Heart right ventricle (tissue), 16 donors: ENCODE measurements at regions not wholly inside any gene's neighbourhood (a gene's known extent, or its start where the extent isn't known, plus 50 kb on each side); places are given as distances from the start of the nearest gene placed in this dataset.

ENCODE experiments used
- ATAC-seq, 8 donors: fragments of 200-7000 bp; cut with Tn5 transposase; one replicate each; pipeline ENCODE4 v1.9.1; 2020; ENCODE audit warnings: mild to moderate bottlenecking in 8 of 8, moderate library complexity in 8 of 8, moderate number of reproducible peaks in 1 of 8
- DNase-seq, 2 donors: peaks; one replicate each; pipeline ENCODE4 v3.0.0-alpha.2; 2020
- H3K27ac ChIP-seq, 10 donors: fragments of 200-600 bp; sonication (generic) in 2 of 10; one replicate each; pipeline versions ENCODE4 v1.5.0 to v1.8.0; 2020 to 2022; ENCODE audit warnings: mild to moderate bottlenecking in 3 of 10
- H3K27me3 ChIP-seq, 7 donors: fragments of 200-600 bp; one replicate each; pipeline ENCODE4 v1.8.0; 2021 to 2022; ENCODE audit warnings: mild to moderate bottlenecking in 2 of 7
- H3K36me3 ChIP-seq, 9 donors: fragments of 200-600 bp; sonication (generic) in 1 of 9; one replicate each; pipeline versions ENCODE4 v1.5.0 to v1.8.0; 2020 to 2022; ENCODE audit warnings: mild to moderate bottlenecking in 2 of 9
- H3K4me1 ChIP-seq, 9 donors: fragments of 200-600 bp; sonication (generic) in 1 of 9; one replicate each; pipeline versions ENCODE4 v1.5.0 to v1.8.0; 2020 to 2022; ENCODE audit warnings: mild to moderate bottlenecking in 4 of 9
- H3K4me3 ChIP-seq, 10 donors: fragments of 200-600 bp; sonication (generic) in 2 of 10; one replicate each; pipeline versions ENCODE4 v1.5.0 to v1.8.0; 2020 to 2022; ENCODE audit warnings: mild to moderate bottlenecking in 7 of 10, moderate library complexity in 2 of 10
- H3K9me3 ChIP-seq, 11 donors: fragments of 200-600 bp in 10 of 11; sonication (generic) in 2 of 11; one replicate each; pipeline versions ENCODE4 v1.5.0 to v1.8.0; 2013 to 2022; ENCODE audit warnings: mild to moderate bottlenecking in 2 of 11, control low read depth in 1 of 11, moderate library complexity in 1 of 11
- CTCF ChIP-seq, 9 donors: fragments of 200-600 bp; sonication (generic) in 2 of 9; IDR thresholded peaks; one replicate each; pipeline versions ENCODE4 v1.5.0 to v1.8.0; 2021 to 2022; ENCODE audit warnings: antibody characterized with exemption in 9 of 9, mild to moderate bottlenecking in 5 of 9, moderate library complexity in 1 of 9
- WGBS, 2 donors: extraction: QIAGEN DNeasy Blood & Tissue Kit; methylation state at CpG; one replicate each; pipeline ENCODE4 v1.1.7; 2013; ENCODE audit warnings: inconsistent platforms in 1 of 2; 5-methylcytosine and 5-hydroxymethylcytosine counted together
- intact Hi-C, 10 donors: fragments of 100-400 bp; cut with DNase I; formaldehyde crosslinking; loops; one replicate each; pipeline versions ENCODE4 v1.11.1 to v1.14.2; 2022
- donor health status: Arrhythmogenic right ventricular cardiomyopathy.
- donor health status: ischemic (EF 13 %, LVEDD 7.1; RV severe dilation, severe dysfunction).
- donor health status: healthy with polysubstance abuse.
- donor health status: DM: no; HTN: yes; CAD: no.
- donor health status: DM: no; HTN: no; CAD: no.
- donor health status: ischemic (EF 25% LVEDD 6.9; RV normal size, moderate dysfunction).
- donor health status: ischemic (EF 25% LVEDD 5.7; RV mildly dilated, moderate dysfunction).
- donor health status: healthy.
- donor health status: DM: yes; HTN: yes; CAD: no.
- donor health status: Ischemic cardiomyopathy.
- donor health status: ischemic (EF 35%, LVEDD 5.7; RV mildly dilated, moderate dysfunction).
- donor health status: nonischemic (EF 11% LVEDD 7.7; RV severe dilation, severe dysfunction).
- donor health status: DM: yes; HTN: yes; CAD: no.
- donor health status: PGD.
- donor health status: ischemic (EF 29% LVEDD 5.4; RV normal size, mild dysfunction).
- donor health status: nonischemic (EF 23%, LVEDD 6.1; RV moderate dilation, normal function).

GRCh38 chr9:2559192-2560152, 62.1 kb upstream of the VLDLR start:
- Histone ChIP-seq H3K27me3 (no peaks in the 10 kb centered on the region), H3K4me1 (peaks cover 7 to 30% (median 25%) of the 10 kb centered on the region in 9 donors), H3K4me3 (no peak overlapping the region), H3K27ac (peak overlapping the region; percentile 68 to 94 (median 86)), H3K9me3 (peaks cover 0 to 31% (median 3%) of the 10 kb centered on the region in 11 donors), H3K36me3 (no peaks in the 10 kb centered on the region)
- TF ChIP-seq CTCF (IDR thresholded peaks at IDR 0.05): no peak
- ATAC-seq (peak; percentile 98 to 100 (median 99)), DNase-seq (peak; percentile 71 to 92)
- 10 to 16% methylated on average over 5 of the region's 5 CpGs for WGBS, 2 donors
- intact Hi-C loops: loop anchor here in 5 of 10 donors (5.0 to 10.0 kb wide), 3 partner anchors 62 to 168 kb away; no protein-coding TSS in a partner anchor

- DNase-seq: no peak
These were observed 61.4 kb upstream of the VLDLR start for GRCh38 chr9:2560180-2560579.

GRCh38 chr9:2565676-2566340, 55.8 kb upstream of the VLDLR start:
- TF ChIP-seq CTCF (IDR thresholded peaks at IDR 0.05): no peak
- ATAC-seq (no peak), DNase-seq (no peak)
- Histone ChIP-seq H3K4me1 (peaks cover 0 to 46% (median 17%) of the 10 kb centered on the region in 9 donors), H3K27me3 (no peaks in the 10 kb centered on the region), H3K4me3 (no peak overlapping the region), H3K9me3 (peaks cover 0 to 16% (median 0%) of the 10 kb centered on the region in 11 donors), H3K27ac (peak overlapping the region in 7 of 10 donors; percentile 3 to 84 (median 55)), H3K36me3 (no peaks in the 10 kb centered on the region)
- 72 to 80% methylated on average over 6 of the region's 6 CpGs for WGBS, 2 donors
- intact Hi-C loops: loop anchor here in 3 of 10 donors (5.0 to 10.0 kb wide), 4 partner anchors 56 to 74 kb away; partner anchors contain the start of gene VLDLR (in 1 of the 3)

More at GRCh38 chr9:2560180-2560579, 61.4 kb upstream of the VLDLR start:
- peak; percentile 4 to 69 (median 38) for ATAC-seq
- no peaks in the 10 kb centered on the region for H3K27me3 ChIP-seq
- H3K4me1 ChIP-seq: peaks cover 7 to 31% (median 25%) of the 10 kb centered on the region in 9 donors
- TF ChIP-seq CTCF (IDR thresholded peaks at IDR 0.05): no peak
- H3K36me3 ChIP-seq: no peaks in the 10 kb centered on the region
- peaks cover 0 to 31% (median 3%) of the 10 kb centered on the region in 11 donors for H3K9me3 ChIP-seq
- peak overlapping the region; percentile 68 to 94 (median 86) for H3K27ac ChIP-seq
- H3K4me3 ChIP-seq: no peak overlapping the region
- intact Hi-C loops: loop anchor here in 2 of 10 donors (5.0 to 10.0 kb wide), 2 partner anchors 65 to 167 kb away; no protein-coding TSS in a partner anchor

GRCh38 chr9:2567922-2568321, 53.7 kb upstream of the VLDLR start:
- TF ChIP-seq CTCF (IDR thresholded peaks at IDR 0.05): no peak
- no peak overlapping the region for H3K4me3 ChIP-seq
- H3K27ac ChIP-seq: peak overlapping the region; percentile 16 to 87 (median 70)
- intact Hi-C loops: loop anchor here in 3 of 10 donors (5.0 to 10.0 kb wide), 4 partner anchors 54 to 76 kb away; partner anchors contain the start of gene VLDLR (in 1 of the 3)
- peak in 7 of 8 donors; percentile 25 to 64 (median 40) for ATAC-seq
- H3K27me3 ChIP-seq: no peaks in the 10 kb centered on the region
- no peaks in the 10 kb centered on the region for H3K36me3 ChIP-seq
- peaks cover 0 to 6% (median 0%) of the 10 kb centered on the region in 11 donors for H3K9me3 ChIP-seq
- H3K4me1 ChIP-seq: peaks cover 5 to 60% (median 24%) of the 10 kb centered on the region in 9 donors
- no peak for DNase-seq
